GM23248 (cell line): ENCODE measurements at regions not wholly inside any gene's neighbourhood (a gene's known extent, or its start where the extent isn't known, plus 50 kb on each side); places are given as distances from the start of the nearest gene placed in this dataset.
A peak's percentile ranks its signal among the peaks of the same experiment; 100 is the strongest.

Experiments used
- DNase-seq: peaks from one replicate; pipeline ENCODE4 v3.0.0-alpha.2; 2015
- H2AFZ ChIP-seq: fragments of 200-600 bp; sonication (generic); 2 replicates; pipeline ENCODE4 v1.6.1; 2016; ENCODE audit warnings: antibody characterized with exemption
- H3F3A ChIP-seq: fragments of 200-600 bp; sonication (generic); 2 replicates; pipeline ENCODE4 v1.6.1; 2016; ENCODE audit warnings: mild to moderate bottlenecking, antibody characterized with exemption, mixed run types; ENCODE audit not compliant: insufficient read depth
- H3K27ac ChIP-seq: fragments of 200-600 bp; sonication (generic); 2 replicates; pipeline ENCODE4 v1.5.1; 2016; ENCODE audit warnings: mild to moderate bottlenecking
- H3K27me3 ChIP-seq: fragments of 200-600 bp; sonication (generic); replicated peaks from 2 replicates; pipeline ENCODE4 v1.6.1; 2016; ENCODE audit warnings: mild to moderate bottlenecking; ENCODE audit not compliant: insufficient read depth
- H3K36me3 ChIP-seq: fragments of 200-600 bp; sonication (generic); 2 replicates; pipeline ENCODE4 v1.6.1; 2016; ENCODE audit warnings: low read depth, mild to moderate bottlenecking
- H3K4me1 ChIP-seq: fragments of 200-600 bp; sonication (generic); 2 replicates; pipeline ENCODE4 v1.6.1; 2016; ENCODE audit warnings: mild to moderate bottlenecking; ENCODE audit not compliant: insufficient read depth
- H3K4me2 ChIP-seq: fragments of 200-600 bp; sonication (generic); one replicate; pipeline ENCODE4 v1.6.1; 2016; ENCODE audit warnings: mild to moderate bottlenecking; ENCODE audit not compliant: unreplicated experiment
- H3K4me3 ChIP-seq: fragments of 200-600 bp; sonication (generic); 2 replicates; pipeline ENCODE4 v1.5.1; 2016; ENCODE audit warnings: mild to moderate bottlenecking
- H3K79me2 ChIP-seq: fragments of 200-600 bp; sonication (generic); 2 replicates; pipeline ENCODE4 v1.6.1; 2016; ENCODE audit warnings: mild to moderate bottlenecking; ENCODE audit not compliant: insufficient read depth
- H3K9ac ChIP-seq: fragments of 200-600 bp; sonication (generic); 2 replicates; pipeline ENCODE4 v1.6.1; 2016; ENCODE audit warnings: mild to moderate bottlenecking
- H3K9me2 ChIP-seq: fragments of 200-600 bp; sonication (generic); 2 replicates; pipeline ENCODE4 v1.6.1; 2016; ENCODE audit warnings: mixed run types, mild to moderate bottlenecking, moderate library complexity; ENCODE audit not compliant: insufficient read depth
- H3K9me3 ChIP-seq: fragments of 200-600 bp; sonication (generic); one replicate; pipeline ENCODE4 v1.6.1; 2017; ENCODE audit warnings: low read depth
- H4K20me1 ChIP-seq: fragments of 200-600 bp; sonication (generic); 2 replicates; pipeline ENCODE4 v1.6.0; 2016; ENCODE audit not compliant: insufficient read depth
- EZH2 ChIP-seq: fragments of 200-600 bp; sonication (generic); IDR thresholded peaks from 2 replicates; pipeline ENCODE4 v1.6.1; 2018; ENCODE audit warnings: antibody characterized with exemption, mild to moderate bottlenecking; ENCODE audit not compliant: insufficient read depth, poor library complexity, severe bottlenecking
- EZH2phosphoT487 ChIP-seq: fragments of 200-600 bp; sonication (generic); IDR thresholded peaks from 2 replicates; pipeline ENCODE4 v1.6.1; 2018; ENCODE audit warnings: antibody characterized with exemption, moderate library complexity, mild to moderate bottlenecking, low read depth; ENCODE audit not compliant: insufficient read depth
- WGBS, 2 experiments: methylation state at CpG; one replicate each; pipeline ENCODE4 v1.1.6; 2015 to 2017; ENCODE audit warnings: low lambda C conversion rate in 2 of 2, low coverage in 1 of 2; ENCODE audit errors: missing lambda C conversion rate in 2 of 2; 5-methylcytosine and 5-hydroxymethylcytosine counted together
- in situ Hi-C: fragments of 300-500 bp; cut with MboI; formaldehyde crosslinking; loops from 2 replicates; pipeline ENCODE4 v1.15.0; 2020

DNA sequence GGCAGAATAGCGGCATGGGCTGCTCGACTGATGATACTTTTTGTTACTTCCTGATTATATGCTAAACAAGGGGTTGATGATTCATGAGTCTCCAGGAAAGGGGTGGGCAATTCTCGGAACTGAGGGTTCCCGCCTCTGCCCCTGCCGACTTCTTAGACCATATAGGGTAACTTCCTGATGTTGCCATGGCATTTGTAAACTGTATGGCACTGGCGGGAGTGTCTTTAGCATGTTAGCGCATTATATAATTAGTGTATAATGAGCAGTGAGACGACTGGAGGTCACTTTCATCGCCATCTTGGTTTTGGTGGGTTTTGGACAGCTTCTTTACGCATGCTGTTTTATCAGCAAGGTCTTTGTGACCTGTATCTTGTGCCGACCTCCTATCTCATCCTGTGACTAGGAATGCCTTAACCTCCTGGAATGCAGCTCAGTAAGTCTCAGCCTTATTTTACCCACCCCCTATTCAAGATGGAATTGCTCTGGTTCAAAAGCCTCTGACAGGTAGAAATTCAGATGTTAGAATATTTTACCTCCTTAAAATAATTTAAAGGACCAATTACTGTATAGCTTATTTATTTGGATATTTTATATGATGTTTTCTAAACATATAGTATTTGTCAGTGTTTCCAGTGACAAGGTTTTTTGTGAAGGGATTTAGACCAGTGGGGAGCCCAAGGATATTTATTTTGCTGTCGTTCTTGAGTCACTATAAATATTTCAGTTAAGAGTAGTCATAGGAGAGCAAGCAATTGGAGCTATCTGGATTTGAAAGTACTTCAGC lies 90.1 kb upstream of the PIK3CG start:
- Histone ChIP-seq H3K9me3 (no peaks in the 10 kb centered on the region), H3K4me1 (peaks cover 69% of the 10 kb centered on the region), H3F3A (peaks cover 55% of the 10 kb centered on the region), H3K4me2 (peak overlapping the region; percentile 85), H3K36me3 (no peaks in the 10 kb centered on the region), H3K79me2 (no peaks in the 10 kb centered on the region), H4K20me1 (no peaks in the 10 kb centered on the region), H3K9ac (peak overlapping the region; percentile 63), H3K4me3 (peak overlapping the region; percentile 56), H3K9me2 (0 out of 2 replicates have a peak, but pooled peaks cover 6% of the 10 kb centered on the region), H3K27ac (peak overlapping the region; percentile 83), H2AFZ (peak overlapping the region; percentile 57), H3K27me3 (no peaks in the 10 kb centered on the region)
- 80 to 81% methylated on average over 12 of the region's 12 CpGs for WGBS, 2 experiments
- DNase-seq: peak; percentile 64
- TF ChIP-seq EZH2phosphoT487 (no peak), EZH2 (no peak)
- in situ Hi-C loops: no loop called here

GRCh38 chr7:106775552-106775936 lies 89.5 kb upstream of the PIK3CG start:
- H3K9me3 ChIP-seq: no peaks in the 10 kb centered on the region
- H3K79me2 ChIP-seq: no peaks in the 10 kb centered on the region
- H3K4me2 ChIP-seq: peak overlapping the region; percentile 85
- no peaks in the 10 kb centered on the region for H3K27me3 ChIP-seq
- H3F3A ChIP-seq: peaks cover 50% of the 10 kb centered on the region
- H3K4me1 ChIP-seq: peaks cover 64% of the 10 kb centered on the region
- no peaks in the 10 kb centered on the region for H4K20me1 ChIP-seq
- peak overlapping the region; percentile 57 for H2AFZ ChIP-seq
- H3K9me2 ChIP-seq: 0 out of 2 replicates have a peak, but pooled peaks cover 6% of the 10 kb centered on the region
- peak overlapping the region; percentile 83 for H3K27ac ChIP-seq
- no peaks in the 10 kb centered on the region for H3K36me3 ChIP-seq
- 1% methylated on average over 4 of the region's 4 CpGs for WGBS, 2 experiments
- TF ChIP-seq EZH2 (no peak), EZH2phosphoT487 (no peak)
- peak overlapping the region; percentile 63 for H3K9ac ChIP-seq
- DNase-seq: peak; percentile 87
- peak overlapping the region; percentile 56 for H3K4me3 ChIP-seq
- in situ Hi-C loops: no loop called here

GRCh38 chr7:106775975-106776607 lies 89.0 kb upstream of the PIK3CG start:
- H3K4me3 ChIP-seq: peak overlapping the region; percentile 56
- in situ Hi-C loops: no loop called here
- TF ChIP-seq EZH2 (no peak), EZH2phosphoT487 (no peak)
- H4K20me1 ChIP-seq: no peaks in the 10 kb centered on the region
- WGBS, 2 experiments: 64 to 69% methylated on average over 3 of the region's 3 CpGs
- peak overlapping the region; percentile 83 for H3K27ac ChIP-seq
- H3K4me2 ChIP-seq: peak overlapping the region; percentile 85
- H3K9ac ChIP-seq: peak overlapping the region; percentile 63
- no peaks in the 10 kb centered on the region for H3K9me3 ChIP-seq
- peaks cover 45% of the 10 kb centered on the region for H3F3A ChIP-seq
- H3K27me3 ChIP-seq: no peaks in the 10 kb centered on the region
- no peaks in the 10 kb centered on the region for H3K79me2 ChIP-seq
- H3K36me3 ChIP-seq: no peaks in the 10 kb centered on the region
- 0 out of 2 replicates have a peak, but pooled peaks cover 6% of the 10 kb centered on the region for H3K9me2 ChIP-seq
- peaks cover 64% of the 10 kb centered on the region for H3K4me1 ChIP-seq
- no peak for DNase-seq
- H2AFZ ChIP-seq: peak overlapping the region; percentile 57

- H3K9me2 ChIP-seq: 0 out of 2 replicates have a peak, but pooled peaks cover 6% of the 10 kb centered on the region
- H3K9ac ChIP-seq: no peak overlapping the region
- H4K20me1 ChIP-seq: no peaks in the 10 kb centered on the region
- no peak overlapping the region for H3K4me2 ChIP-seq
- H3F3A ChIP-seq: peaks cover 43% of the 10 kb centered on the region
- in situ Hi-C loops: no loop called here
- no peaks in the 10 kb centered on the region for H3K79me2 ChIP-seq
- H3K9me3 ChIP-seq: no peaks in the 10 kb centered on the region
- H2AFZ ChIP-seq: no peak overlapping the region
- H3K27ac ChIP-seq: no peak overlapping the region
- no peaks in the 10 kb centered on the region for H3K27me3 ChIP-seq
- H3K36me3 ChIP-seq: no peaks in the 10 kb centered on the region
- DNase-seq: no peak
- no peak overlapping the region for H3K4me3 ChIP-seq
- peaks cover 68% of the 10 kb centered on the region for H3K4me1 ChIP-seq
- WGBS, 2 experiments: 96 to 97% methylated on average over 4 of the region's 4 CpGs
- TF ChIP-seq EZH2phosphoT487 (no peak), EZH2 (no peak)
These were observed 88.3 kb upstream of the PIK3CG start for GRCh38 chr7:106776618-106777347.
